ENCODE measurements at regions not wholly inside any gene's neighbourhood (a gene's known extent, or its start where the extent isn't known, plus 50 kb on each side); places are given as distances from the start of the nearest gene placed in this dataset.
"Not testable (repeated sequence)": the region's sequence is repeated elsewhere in the genome, so short reads cannot be mapped to it uniquely, and the experiment has no call there.

DNA sequence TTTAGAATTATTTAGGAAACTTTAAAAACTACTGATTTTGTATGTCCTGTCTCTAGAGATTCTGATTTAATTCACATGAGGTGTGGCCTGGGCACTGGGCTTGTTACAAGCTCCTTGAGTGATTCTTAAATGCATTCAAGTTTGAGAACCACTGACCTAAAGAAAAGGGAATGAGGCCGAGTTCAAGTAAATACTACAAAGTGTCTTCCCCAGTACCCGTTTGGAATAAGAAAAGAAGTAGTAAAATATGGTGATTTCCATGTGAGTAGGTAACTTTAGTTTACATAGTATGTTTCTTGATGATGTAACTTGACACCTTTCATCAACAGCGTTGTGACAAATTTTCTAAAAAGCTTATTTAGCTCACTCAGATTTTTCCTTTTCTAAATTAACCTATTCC lies 1022.9 kb upstream of the NRXN1 start:
- no peak for DNase-seq (ENCODE audit: low spot score in 2 of 2)
- no peak for FAIRE-seq

DNA sequence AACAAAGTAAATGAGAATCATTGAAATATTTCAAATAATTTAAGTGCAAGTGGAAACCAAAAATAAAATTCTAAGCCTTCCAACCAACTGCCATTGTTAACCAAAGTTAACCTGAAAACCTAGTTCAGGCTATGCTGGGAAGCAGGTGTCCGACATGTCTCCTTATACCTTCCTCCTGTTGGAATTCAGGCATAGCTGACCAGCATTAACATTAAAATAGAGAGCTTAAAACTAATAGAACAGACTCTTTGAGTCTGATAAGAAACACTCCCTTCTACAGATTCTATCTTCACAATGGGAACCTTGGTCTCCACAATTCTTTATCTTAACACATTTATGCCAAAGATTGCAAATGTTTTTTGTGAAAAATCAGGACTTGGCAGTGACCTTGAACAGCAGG lies 1004.9 kb upstream of the NRXN1 start:
- FAIRE-seq (no peak), DNase-seq (ENCODE audit: low spot score in 2 of 2) (no peak)

DNA sequence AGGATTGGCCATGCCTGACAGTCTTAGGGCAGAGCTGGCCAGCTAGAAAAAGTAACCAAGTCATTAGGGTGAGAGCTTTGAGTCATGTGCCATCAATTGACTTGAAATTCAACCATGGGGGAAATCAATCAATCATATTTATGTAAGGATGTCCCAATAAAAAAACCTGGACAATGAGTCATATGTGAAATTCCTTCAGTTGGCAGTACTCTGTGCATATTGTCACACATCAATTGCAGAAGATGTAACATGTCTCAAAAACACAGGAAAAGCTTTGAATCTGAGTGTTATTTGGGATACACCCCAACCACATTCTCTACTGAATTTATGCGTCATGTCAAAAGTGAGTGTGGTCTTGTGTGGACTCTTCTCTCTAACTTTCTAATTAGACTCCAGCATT lies 1004.1 kb upstream of the NRXN1 start:
- DNase-seq (ENCODE audit: low spot score in 2 of 2) (no peak), FAIRE-seq (no peak)

DNA sequence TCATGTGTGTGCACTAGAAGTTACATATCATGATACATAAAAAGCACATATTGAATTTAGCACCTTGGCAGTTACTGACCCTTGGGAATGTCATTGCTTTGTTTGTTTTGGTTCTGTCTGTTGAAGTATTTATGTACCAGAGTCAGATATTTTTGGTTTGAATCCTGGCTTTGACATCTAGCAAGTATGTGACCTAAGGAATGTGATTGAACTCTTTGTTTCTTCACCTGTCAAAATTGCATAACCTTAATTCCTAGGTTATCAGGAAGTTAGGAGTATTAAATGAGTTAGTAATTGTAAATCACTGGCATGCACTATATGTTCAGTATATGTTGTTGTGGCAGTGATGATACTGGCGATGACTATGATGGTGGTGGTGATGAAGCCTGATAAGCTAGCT lies 1003.5 kb upstream of the NRXN1 start:
- DNase-seq (ENCODE audit: low spot score in 2 of 2): no peak
- FAIRE-seq: no peak

DNA sequence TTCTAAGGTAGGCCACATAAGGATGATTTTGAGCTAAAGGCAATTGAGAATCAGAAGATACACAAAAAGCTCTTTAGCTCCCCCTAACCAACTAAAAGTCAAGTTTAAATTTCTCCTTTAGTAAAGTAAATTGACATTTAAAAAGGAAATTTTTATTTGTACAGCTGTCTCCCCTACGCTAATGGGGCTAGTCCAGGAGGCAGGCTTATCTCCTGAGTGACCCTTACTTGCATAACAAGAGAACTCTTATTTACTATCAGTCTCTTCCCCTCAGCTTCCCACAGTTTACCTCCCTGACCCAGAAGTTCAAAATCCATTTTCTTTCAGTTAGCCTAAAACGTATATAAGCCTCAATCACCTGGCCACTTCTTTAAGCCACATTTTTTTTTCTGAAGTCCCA lies 1002.8 kb upstream of the NRXN1 start:
- DNase-seq (ENCODE audit: low spot score in 2 of 2) (no peak), FAIRE-seq (no peak)

DNA sequence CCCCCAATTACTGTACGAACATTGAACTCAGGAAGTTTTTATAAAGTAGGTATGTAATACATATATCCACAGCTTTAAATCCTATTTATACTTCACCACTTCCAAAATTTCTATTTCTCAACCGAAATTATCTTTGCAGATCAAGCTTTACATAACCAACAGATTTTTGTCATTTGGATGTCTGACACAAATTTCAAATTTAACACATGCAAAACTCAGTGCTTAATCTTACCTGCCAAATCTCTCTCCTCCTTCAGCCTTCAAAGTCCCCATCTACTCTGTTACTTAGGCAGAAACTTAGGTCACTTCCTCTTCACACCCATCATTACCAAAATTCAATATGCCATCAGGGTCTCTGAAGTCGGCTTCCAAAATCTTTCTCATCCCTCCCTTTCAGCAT lies 990.1 kb upstream of the NRXN1 start:
- FAIRE-seq: no peak
- no peak for DNase-seq (ENCODE audit: low spot score in 2 of 2)

DNA sequence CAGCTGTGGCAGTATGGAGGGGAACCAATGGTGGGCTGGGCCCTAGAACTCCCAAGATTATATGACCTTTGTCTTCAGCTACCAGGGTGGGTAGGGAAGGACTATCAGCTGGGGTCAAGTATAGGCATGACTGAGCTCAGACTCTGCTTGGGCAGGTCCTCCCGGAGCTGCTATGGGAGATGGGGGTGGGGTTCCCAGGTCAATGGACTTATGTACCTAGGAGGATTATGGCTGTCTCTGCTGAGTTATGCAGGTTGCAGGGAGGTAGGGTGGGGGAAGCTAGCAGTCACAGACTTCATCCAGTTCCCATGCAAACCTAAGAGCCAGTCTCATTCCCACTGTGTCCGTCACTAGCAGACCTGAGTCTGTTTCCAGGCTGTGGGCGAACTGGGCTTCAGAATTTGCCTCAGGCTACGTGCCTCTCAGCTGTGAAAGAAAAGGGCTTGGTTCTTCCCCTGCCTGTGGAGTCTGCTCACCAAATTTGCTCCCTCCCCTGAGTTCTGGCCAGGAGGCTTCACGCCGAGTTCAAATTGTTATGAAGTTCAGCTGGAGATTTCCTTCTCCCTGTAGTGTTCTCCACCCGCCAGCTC lies 985.8 kb upstream of the NRXN1 start:
- DNase-seq (ENCODE audit: low spot score in 2 of 2) (no peak), FAIRE-seq (no peak)

DNA sequence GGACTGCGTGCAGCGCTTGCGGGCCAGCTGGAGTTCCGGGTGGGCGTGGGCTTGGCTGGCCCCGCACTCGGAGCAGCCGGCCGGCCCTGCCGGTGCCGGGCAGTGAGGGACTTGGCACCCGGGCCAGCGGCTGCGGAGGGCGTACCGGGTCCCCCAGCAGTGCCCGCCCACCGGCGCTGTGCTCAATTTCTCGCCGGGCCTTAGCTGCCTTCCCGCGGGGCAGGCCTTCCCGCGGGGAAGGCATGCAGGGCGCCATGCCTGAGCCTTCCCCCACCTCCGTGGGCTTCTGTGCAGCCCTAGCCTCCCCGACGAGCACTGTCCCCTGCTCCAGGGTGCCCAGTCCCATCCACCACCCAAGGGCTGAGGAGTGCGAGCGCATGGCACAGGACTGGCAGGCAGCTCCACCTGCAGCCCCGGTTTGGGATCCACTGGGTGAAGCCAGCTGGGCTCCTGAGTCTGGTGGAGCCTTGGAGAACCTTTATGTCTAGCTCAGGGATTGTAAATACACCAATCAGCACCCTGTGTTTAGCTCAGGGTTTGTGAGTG lies 975.0 kb upstream of the NRXN1 start:
- not testable (repeated sequence) for FAIRE-seq; DNase-seq (ENCODE audit: low spot score in 2 of 2)

DNA sequence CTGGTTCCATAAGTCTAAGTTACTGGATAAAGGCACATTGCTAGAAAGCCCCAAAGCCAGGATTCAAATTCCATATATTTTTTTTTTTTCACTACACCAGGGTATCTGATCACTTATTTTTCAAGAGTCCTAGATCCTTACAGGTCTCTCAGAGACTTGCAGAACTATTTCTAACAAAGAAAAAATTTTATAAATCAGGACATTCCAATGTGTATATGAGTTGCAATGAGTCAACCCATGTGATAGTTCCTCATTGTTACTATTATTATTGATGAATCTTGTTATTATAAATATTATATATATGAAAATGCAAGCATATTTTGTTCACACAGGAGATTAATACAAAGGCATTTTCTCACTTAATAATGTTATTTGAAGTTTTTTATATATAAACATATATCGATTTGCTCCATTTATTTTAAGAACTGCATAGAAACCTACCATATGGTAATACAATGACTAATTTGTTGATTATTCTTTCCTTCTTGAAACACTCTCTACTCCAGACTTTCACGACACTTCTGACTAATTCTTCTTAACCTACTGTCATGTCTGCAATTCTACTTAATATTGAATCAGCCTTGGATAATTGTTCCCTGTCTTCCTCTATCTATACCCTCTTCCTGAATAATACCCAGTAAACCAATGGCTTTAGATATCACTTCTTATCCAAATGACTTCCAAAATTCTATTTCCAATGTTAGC lies 968.4 kb upstream of the NRXN1 start:
- DNase-seq (ENCODE audit: low spot score in 2 of 2) (no peak), FAIRE-seq (peak; percentile 37)

DNA sequence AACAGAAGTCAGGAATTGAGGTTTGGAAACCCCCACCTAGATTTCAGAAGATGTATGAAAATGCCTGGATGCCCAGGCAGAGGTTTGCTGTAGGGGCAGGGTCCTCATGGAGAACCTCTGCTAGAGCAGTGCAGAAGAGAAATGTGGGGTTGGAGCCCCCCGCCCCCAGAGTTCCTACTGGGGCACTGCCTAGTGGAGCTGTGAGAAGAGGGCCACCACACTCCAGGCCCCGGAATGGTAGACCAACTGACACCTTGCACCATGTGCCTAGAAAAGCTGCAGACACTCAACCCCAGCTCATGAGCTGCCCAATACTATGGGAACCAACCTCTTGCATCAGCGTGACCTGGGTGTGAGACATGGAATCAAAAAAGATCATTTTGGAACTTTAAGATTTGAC lies 967.0 kb upstream of the NRXN1 start:
- FAIRE-seq (no peak), DNase-seq (ENCODE audit: low spot score in 2 of 2) (no peak)

DNA sequence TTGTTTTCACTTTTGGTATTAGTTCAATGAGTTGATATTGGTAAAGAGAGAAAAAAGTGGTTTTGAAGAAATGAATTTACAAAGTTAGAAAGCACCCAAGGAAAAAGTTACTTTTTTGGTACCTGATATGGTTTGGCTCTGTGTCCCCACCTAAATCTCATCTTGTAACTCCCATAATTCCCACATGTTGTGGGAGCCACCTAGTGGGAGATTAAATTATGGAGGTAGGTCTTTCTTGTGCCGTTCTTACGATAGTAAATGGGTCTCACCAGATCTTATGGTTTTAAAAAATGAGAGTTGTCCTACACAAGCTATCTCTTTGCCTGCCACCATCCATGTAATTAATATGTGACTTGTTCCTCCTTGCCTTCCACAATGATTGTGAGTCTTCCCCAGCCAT lies 965.6 kb upstream of the NRXN1 start:
- DNase-seq (ENCODE audit: low spot score in 2 of 2) (no peak), FAIRE-seq (no peak)

DNA sequence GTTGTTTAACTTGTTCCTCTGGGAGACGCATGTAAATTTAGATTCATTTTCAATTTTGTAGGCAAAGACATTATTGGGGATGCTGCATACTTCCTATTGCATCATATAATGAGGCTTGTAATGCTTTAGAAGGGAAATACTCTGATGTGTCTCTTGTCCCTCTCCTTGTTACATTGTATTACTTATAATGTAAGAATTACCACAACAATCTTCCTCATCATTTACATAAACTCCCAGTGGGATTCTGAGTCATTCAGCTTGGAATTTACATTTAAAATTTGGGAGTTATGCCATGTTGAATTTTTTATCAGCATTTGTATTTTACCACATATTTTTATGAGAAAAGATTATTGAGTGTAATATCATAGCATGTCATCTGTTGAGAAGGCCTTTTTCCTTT lies 963.4 kb upstream of the NRXN1 start:
- FAIRE-seq (no peak), DNase-seq (ENCODE audit: low spot score in 2 of 2) (no peak)

DNA sequence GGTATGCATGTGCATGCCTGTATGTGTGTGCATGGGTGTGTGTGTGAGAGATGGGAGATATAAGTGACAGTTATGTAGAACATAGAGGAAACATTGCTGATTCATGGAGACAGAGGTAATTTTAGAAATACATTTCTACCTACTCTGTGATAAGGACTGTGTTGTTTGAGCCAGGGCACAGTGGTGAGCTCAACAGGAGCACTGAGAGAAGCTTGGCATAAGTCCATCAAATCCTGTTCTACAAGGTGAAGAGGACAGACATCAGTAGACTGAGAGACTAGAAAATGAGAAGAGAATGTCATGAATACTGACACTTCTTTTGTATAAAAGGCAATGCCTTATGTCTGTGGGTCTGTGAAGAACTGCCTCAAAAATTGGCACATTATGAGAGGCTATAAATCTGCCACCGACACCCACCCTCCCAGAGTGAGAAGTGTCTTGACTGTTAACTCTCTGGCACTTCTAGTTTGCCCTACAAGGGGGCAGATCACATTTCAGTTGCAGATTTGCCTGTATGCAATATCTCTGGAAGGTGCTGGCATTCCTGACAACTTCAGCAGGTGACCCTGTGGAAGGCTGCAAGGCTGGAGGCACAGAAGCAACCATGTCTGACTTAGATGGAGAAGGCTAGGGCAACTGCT lies 962.3 kb upstream of the NRXN1 start:
- DNase-seq (ENCODE audit: low spot score in 2 of 2) (no peak), FAIRE-seq (no peak)

DNA sequence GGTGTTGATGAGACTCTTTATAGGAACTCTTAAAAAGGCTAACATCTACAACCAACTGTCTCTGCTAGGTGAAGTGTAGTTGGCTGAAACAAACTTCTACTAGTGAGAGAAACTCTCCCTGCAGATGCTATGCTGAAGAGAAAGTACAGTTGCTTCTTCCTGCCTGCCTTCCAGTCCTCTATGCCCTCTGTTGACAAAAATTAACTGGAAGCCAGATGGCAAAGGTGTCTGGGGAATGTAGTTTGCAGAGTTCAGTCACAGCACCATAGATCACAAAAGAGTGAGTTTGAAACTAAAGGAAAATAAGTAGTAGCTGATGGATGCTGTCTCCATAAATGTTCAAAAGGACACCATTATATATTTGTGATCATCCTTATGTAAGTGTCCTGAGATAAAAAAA lies 958.8 kb upstream of the NRXN1 start:
- FAIRE-seq (no peak), DNase-seq (ENCODE audit: low spot score in 2 of 2) (no peak)

DNA sequence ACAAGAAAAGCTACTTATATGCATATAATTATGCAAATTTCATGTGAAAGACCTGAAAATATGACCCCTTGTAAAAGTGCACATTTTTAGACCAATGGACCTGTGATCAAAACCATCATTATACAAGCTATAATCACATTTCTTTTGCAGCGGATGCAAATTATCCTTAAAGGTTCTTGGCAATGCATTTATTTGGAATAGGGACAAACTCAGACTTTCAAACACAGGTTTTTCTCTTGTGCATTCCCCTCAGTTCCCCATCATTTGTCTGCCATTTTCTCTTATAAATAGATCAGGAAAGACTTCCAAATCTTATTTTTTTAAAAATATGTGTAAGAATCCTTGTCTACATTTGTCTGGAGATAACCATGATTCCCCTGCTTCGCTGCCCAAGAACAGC lies 954.2 kb upstream of the NRXN1 start:
- no peak for FAIRE-seq

DNA sequence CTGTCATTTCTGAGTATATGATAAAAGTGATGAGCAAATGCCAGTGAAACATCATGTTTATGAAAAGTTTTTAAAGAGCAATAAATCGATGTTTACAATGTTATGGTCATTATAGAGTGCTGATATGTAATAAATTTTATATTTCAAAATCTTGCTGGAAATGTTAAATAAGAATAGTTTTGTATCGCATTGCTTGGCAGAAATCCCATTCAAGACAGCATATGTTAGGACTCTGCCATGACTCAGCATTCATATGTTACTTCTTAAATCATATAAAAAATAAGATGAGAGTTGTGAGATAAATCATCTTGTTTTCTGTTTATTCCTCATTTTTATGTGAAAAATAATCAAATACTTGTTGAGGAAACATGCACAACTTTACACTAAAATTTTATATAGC lies 949.9 kb upstream of the NRXN1 start:
- FAIRE-seq (no peak), DNase-seq (ENCODE audit: low spot score in 2 of 2) (no peak)

More for the DNA sequence above, 954.2 kb upstream of the NRXN1 start:
- DNase-seq (ENCODE audit: low spot score in 2 of 2): no peak

DNA sequence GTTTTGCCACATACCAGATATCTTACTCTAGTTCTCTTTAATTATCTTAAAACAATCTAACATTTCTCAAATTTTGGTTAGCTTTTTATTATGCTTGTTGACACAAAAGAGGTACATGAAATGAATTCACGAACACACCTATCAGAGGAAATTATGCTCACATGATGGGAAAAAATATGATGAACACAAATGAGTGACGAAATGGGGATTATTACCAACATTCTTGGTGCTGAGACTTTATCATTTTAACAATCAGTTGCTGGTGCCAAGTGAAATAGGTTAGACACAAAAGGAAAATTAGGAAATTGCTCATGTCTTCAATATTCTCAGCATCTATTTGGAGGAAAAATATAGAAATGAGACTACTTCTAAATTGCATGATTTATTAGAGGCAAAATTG lies 944.7 kb upstream of the NRXN1 start:
- DNase-seq (ENCODE audit: low spot score in 2 of 2): no peak
- FAIRE-seq: no peak

DNA sequence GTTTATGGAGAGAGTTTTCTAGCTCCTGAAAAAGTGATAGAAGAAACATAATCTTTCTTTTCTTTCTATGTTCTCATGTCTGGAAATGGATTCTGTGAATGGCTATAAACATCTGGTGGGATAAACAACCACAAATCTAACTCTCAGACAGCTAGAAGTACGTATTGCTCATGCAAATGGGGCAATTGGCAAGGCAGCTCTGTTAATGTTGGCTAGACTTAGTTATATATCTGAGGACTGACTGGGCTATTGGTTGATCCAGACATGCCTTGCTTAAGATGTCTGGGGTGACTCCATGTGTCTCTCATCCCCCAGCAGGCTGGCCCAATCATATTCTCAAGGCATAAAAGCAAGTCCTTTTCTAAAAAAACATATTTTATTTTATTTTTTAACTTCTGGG lies 939.2 kb upstream of the NRXN1 start:
- no peak for FAIRE-seq

DNA sequence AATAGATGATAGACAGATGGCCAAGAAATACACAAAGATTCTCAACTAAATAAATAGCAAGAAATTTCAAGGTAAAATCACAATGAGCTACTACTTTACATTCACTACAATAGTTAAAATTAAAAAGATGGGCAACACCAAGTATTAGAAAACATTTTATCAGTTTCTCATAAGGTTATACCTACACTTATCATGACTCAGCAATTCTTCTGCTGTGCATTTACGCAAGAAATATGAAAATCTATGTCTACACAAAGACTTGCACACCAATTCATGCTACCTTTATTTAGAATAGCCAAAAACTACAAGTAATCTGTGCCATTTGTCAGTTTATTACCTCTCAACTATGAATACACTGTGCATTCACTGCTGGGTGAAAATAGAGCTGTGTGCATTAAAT lies 937.4 kb upstream of the NRXN1 start:
- FAIRE-seq (no peak), DNase-seq (ENCODE audit: low spot score in 2 of 2) (no peak)

More for the DNA sequence above, 939.2 kb upstream of the NRXN1 start:
- DNase-seq (ENCODE audit: low spot score in 2 of 2): no peak

DNA sequence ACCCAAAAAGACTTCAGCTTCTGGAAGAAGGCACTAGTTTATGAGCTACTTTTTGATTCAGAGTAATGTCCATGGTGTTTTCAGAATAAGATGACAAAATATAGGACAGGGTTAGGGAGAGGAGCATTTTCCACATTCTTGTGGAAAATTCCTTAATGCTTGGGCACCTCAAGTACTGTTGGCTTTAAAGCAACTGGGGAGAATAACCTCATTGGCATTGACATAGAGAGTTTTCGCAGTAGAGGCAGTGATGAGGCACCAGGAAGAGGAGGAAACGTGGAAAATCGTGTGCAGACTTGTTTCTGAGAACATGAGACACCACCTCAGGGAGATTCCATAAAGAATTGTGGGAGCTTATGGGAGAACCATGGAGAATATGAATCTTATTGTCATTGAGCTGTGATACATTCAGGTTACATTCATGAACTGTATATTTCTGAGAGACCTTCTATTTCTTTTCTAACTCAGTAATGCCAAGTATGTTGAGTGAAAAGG lies 929.0 kb upstream of the NRXN1 start:
- FAIRE-seq: no peak
- no peak for DNase-seq (ENCODE audit: low spot score in 2 of 2)

DNA sequence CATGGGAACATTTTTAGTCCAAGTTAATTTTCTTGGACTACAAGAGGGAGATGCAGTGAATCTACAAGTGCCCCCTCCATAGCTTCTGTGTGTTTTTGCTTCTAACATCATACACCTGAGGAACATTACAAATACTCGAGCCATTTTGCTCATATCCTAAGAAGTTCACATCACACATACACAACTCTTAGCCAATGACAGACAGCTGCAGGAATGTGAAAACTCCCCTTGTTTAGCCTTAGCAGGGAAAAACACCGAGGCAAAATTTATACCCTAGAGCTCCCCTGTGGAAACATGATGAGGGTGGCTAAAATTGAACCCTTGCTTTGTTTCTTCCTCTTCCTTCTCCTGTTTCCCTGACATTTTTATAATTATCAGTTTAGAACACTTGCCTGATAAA lies 928.3 kb upstream of the NRXN1 start:
- no peak for FAIRE-seq
- no peak for DNase-seq (ENCODE audit: low spot score in 2 of 2)

DNA sequence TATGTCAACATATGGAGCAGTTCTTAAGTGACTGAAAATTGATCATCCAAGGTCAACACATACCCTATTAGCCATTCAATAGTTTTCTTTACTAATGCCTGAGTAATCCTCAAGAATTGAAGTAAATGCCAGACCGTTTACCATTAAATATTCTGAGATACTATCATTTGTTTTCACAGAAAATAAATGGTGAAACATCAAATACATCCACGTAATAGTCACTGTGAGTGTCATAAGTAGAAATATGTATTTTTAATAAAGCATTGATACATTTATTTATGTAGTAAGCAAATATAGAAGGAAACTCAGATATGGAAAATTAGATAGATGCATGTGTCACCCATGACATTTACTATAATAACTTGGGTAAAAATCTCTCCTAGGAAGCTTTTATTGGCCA lies 927.8 kb upstream of the NRXN1 start:
- no peak for DNase-seq (ENCODE audit: low spot score in 2 of 2)
- no peak for FAIRE-seq
